Spinal cord (tissue), 9 donors: ENCODE measurements at regions not wholly inside any gene's neighbourhood (a gene's known extent, or its start where the extent isn't known, plus 50 kb on each side); places are given as distances from the start of the nearest gene placed in this dataset.

ENCODE experiments used
- DNase-seq, 6 donors: peaks; one replicate each; pipeline versions ENCODE4 v3.0.0 to v3.0.0-alpha.2; 2013 to 2015; ENCODE audit warnings: low spot score in 6 of 6, low read depth in 4 of 6
- H3K27ac ChIP-seq: one replicate; pipeline ENCODE4 v1.5.1; 2013; ENCODE audit warnings: low read depth, low read length, control low read depth
- H3K27me3 ChIP-seq: one replicate; pipeline ENCODE4 v1.6.1; 2013; ENCODE audit warnings: low read length; ENCODE audit not compliant: control insufficient read depth, insufficient read depth
- H3K36me3 ChIP-seq: one replicate; pipeline ENCODE4 v1.6.1; 2013; ENCODE audit warnings: low read length; ENCODE audit not compliant: control insufficient read depth, insufficient read depth
- H3K4me1 ChIP-seq: one replicate; pipeline ENCODE4 v1.6.1; 2013; ENCODE audit warnings: low read length; ENCODE audit not compliant: control insufficient read depth, insufficient read depth
- H3K4me3 ChIP-seq: one replicate; pipeline ENCODE4 v1.5.1; 2013; ENCODE audit warnings: low read depth, low read length, control low read depth
- H3K9me3 ChIP-seq: one replicate; pipeline ENCODE4 v1.6.1; 2013; ENCODE audit warnings: low read length; ENCODE audit not compliant: control insufficient read depth, insufficient read depth
- WGBS: methylation state at CpG from one replicate; pipeline ENCODE4 v1.1.5; 2013; ENCODE audit warnings: missing lambda C conversion rate; ENCODE audit not compliant: insufficient coverage; 5-methylcytosine and 5-hydroxymethylcytosine counted together
- donor health status: healthy.

DNA sequence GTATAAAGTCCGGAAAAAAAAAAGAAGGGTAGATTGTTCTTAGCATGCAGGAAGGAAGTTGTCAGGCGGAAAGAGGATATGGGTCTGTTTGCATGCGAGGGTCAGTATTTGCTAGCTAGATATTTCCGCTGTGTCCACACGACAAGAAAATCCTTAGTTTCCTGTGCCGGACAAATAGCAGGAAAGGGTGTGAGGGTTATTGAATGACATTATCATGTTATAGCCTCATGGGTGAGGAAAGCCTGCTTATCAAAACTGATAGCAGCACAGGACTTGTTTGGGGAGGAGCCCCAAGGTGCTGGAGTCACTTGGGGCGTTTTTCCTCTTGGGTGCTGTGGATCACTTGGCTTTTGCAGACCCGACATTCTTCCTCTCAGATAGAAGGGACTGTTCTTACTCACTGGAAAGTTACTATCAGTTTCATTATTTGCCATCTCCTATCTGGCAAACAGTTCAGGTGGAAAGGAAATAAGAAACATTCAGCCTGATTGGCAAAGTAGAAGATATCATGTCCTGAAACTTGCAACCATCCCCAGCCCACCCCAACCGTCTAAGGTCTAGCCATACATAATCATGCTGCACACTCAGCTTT, 127.2 kb upstream of the DPH6 start:
- no peaks in the 10 kb centered on the region for H3K9me3 ChIP-seq
- no peaks in the 10 kb centered on the region for H3K27me3 ChIP-seq
- 88% methylated on average over 6 of the region's 9 CpGs for WGBS
- H3K4me3 ChIP-seq, result no peak overlapping the region
- no peak for DNase-seq
- no peaks in the 10 kb centered on the region for H3K36me3 ChIP-seq
- H3K27ac ChIP-seq, result no peak overlapping the region
- H3K4me1 ChIP-seq, result no peaks in the 10 kb centered on the region

DNA sequence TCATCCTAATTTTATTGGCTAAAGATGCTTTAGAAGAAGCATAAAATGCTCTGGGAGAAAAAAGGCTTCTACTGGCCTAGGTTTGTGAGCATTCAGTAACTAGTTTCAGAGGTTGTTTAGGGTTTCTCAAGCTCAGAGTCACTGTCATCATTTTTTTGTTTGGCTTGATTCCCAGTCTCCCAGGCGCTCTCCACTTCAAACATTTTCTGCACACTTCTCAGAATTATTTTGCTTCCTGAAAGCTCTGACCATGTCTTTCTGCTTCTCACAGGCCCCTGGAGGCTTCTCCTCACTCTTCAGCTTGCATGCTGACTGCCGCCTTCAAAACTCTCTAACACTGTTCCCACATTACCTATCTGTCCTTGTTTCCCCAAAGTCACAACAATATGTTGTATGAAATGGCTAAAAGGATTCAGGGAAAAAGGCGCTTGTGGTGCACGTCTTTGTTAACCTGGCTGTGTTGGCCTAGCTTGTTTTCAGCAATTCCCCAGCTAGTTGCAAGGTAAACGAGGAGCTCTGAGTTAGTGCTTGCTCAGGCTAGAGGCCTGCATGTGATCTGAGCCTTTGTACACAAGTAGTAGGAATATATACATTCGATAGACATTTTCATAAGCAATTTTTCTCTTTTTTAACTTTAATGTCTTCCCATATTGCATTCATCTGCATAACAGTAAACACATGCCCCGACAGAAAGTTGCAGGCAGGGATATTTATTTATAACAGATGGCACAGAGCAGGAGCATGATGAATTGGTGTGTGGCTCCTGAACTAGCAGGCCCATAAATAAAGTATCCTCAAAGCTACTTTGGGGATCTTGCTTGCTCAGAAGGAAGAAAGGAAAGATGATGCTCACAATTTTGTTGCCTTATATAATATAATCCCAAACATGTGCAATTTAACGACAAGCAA, 129.2 kb upstream of the DPH6 start:
- H3K36me3 ChIP-seq, result no peaks in the 10 kb centered on the region
- no peaks in the 10 kb centered on the region for H3K27me3 ChIP-seq
- no peak overlapping the region for H3K4me3 ChIP-seq
- peak in 2 of 6 donors; percentile 46 to 68 for DNase-seq
- H3K27ac ChIP-seq, result peak overlapping the region; percentile 17
- H3K4me1 ChIP-seq, result no peaks in the 10 kb centered on the region
- WGBS, result 41% methylated on average over 1 of the region's 8 CpGs
- H3K9me3 ChIP-seq, result no peaks in the 10 kb centered on the region

DNA sequence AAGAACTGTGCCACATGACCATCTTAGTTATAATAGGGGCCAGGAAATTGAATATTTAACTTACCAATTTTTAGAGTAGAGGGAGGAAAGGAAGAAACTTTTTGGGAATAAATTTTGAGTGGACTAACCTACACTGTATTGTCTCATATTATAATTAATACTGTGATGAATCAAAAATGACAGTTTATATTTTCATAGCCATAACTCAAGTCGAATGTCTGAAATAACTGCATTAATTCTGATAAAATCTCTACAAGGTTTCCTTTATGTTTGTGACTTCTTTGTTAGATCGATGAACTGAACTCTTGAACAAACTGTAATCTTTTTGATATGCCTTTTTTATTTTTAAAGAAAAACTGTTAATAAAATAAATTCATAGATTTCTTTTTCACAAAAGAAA, 132.8 kb upstream of the DPH6 start:
- H3K27ac ChIP-seq, result no peak overlapping the region
- no peak for DNase-seq
- no peaks in the 10 kb centered on the region for H3K36me3 ChIP-seq
- H3K27me3 ChIP-seq, result no peaks in the 10 kb centered on the region
- H3K9me3 ChIP-seq, result no peaks in the 10 kb centered on the region
- H3K4me3 ChIP-seq, result no peak overlapping the region
- no CpG with 5 or more reads among the region's 2 CpGs for WGBS
- H3K4me1 ChIP-seq, result no peaks in the 10 kb centered on the region

DNA sequence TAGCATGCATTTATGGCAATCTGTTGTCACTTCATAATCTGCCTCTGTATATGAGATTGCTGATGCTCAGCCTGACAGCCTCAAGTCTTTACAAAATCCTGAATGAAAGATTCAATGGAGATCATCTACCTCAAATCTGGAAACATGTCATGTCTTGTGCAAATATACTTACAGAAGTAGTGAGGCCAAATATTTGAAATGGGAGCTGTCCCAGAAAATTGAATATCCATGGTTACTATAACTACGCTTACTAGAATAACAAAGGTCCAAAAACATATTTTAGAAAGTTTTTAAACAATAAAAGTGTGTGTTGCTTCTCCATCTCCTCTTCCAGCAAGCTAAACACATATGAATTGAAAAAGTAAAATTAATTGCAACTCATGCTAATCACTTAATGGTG, 133.2 kb upstream of the DPH6 start:
- no peak overlapping the region for H3K27ac ChIP-seq
- DNase-seq, result no peak
- no CpG with 5 or more reads among the region's 1 CpG for WGBS
- H3K27me3 ChIP-seq, result no peaks in the 10 kb centered on the region
- H3K9me3 ChIP-seq, result no peaks in the 10 kb centered on the region
- H3K4me3 ChIP-seq, result no peak overlapping the region
- H3K36me3 ChIP-seq, result no peaks in the 10 kb centered on the region
- no peaks in the 10 kb centered on the region for H3K4me1 ChIP-seq

DNA sequence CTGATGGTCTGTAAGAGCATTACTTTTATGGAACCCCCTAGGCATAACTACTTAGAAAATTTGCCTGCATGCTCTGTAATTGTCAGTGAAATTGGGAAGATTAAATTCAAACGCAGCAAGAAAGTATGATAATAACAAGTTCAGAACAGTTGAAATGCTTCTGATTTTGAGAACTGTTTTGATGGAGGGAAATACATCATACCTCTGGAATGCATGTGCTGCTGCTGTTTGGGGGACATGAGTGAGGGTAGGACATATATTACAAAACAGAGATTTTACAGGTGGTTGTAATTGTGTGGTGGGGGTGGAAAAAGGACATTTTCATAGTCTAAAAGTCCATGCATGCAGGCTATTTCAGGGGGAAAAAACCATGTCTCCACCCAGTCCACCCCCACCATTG, 135.0 kb upstream of the DPH6 start:
- H3K27me3 ChIP-seq, result no peaks in the 10 kb centered on the region
- no peaks in the 10 kb centered on the region for H3K9me3 ChIP-seq
- DNase-seq, result peak in 1 of 6 donors; percentile 54
- H3K4me1 ChIP-seq, result no peaks in the 10 kb centered on the region
- no peaks in the 10 kb centered on the region for H3K36me3 ChIP-seq
- no CpG with 5 or more reads among the region's 1 CpG for WGBS
- H3K4me3 ChIP-seq, result no peak overlapping the region
- no peak overlapping the region for H3K27ac ChIP-seq

DNA sequence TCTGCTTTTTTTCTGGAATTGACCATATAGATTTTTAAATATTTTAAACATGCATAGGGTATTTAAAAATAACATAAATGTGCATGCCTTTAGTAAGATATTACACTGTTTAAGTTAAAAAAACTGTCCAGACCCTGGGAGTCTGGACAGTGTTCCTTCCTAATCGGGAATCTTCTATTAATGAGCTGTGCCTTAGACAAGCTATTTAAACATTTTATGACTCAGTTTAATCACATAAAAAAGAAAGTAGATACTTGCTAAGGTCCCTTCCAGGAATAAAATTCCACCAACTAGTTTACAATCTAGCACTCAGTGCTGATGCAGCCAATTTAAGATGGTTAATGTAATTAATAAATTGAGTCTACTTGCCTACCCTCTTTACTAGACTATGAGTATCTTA, 140.4 kb upstream of the DPH6 start:
- no peaks in the 10 kb centered on the region for H3K36me3 ChIP-seq
- no peak overlapping the region for H3K4me3 ChIP-seq
- no peaks in the 10 kb centered on the region for H3K4me1 ChIP-seq
- no peak for DNase-seq
- no peak overlapping the region for H3K27ac ChIP-seq
- no peaks in the 10 kb centered on the region for H3K9me3 ChIP-seq
- no peaks in the 10 kb centered on the region for H3K27me3 ChIP-seq
- no CpG with 5 or more reads among the region's 1 CpG for WGBS

DNA sequence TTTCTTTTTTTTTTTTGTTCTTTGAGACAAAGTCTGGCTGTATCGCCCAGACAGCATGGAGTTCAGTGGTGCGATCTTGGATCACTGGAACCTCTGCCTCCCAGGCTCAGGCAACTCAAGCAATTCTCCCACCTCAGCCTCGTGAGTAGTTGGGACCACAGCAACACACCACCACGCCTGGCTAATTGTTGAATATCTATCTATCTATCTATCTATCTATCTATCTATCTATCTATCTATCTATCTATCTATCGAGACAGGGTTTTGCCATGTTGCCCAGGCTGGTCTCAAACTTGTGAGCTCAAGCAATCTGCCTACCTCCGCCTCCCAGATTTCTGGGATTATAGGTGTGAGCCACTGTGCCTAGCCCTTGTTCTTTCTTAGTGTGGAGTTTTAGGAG, 143.3 kb upstream of the DPH6 start:
- no peak overlapping the region for H3K27ac ChIP-seq
- no peaks in the 10 kb centered on the region for H3K27me3 ChIP-seq
- H3K9me3 ChIP-seq, result no peaks in the 10 kb centered on the region
- H3K4me1 ChIP-seq, result no peaks in the 10 kb centered on the region
- DNase-seq, result no peak
- 87% methylated on average over 2 of the region's 6 CpGs for WGBS
- H3K36me3 ChIP-seq, result no peaks in the 10 kb centered on the region
- H3K4me3 ChIP-seq, result no peak overlapping the region

DNA sequence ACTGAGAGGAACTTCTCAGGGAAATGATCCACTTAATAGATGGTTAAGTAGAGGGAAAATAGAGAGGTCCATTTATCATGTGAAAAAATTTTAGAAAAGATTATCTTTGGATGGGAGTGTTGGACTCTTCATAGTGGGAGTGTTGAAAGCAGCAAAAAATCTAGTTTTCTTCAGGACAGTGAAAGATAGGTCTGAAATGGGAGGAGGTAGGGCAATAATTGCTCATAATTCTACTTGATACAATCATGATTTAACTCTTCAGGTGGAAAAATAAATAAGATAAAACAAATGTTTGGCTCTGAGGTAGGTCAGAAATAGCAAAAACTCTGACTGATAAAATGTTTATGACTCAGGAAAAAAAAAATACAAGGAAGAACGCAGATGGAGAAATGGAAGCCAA, 144.1 kb upstream of the DPH6 start:
- no CpG with 5 or more reads among the region's 1 CpG for WGBS
- no peak for DNase-seq
- H3K27me3 ChIP-seq, result no peaks in the 10 kb centered on the region
- no peaks in the 10 kb centered on the region for H3K9me3 ChIP-seq
- H3K27ac ChIP-seq, result no peak overlapping the region
- no peak overlapping the region for H3K4me3 ChIP-seq
- no peaks in the 10 kb centered on the region for H3K4me1 ChIP-seq
- no peaks in the 10 kb centered on the region for H3K36me3 ChIP-seq

DNA sequence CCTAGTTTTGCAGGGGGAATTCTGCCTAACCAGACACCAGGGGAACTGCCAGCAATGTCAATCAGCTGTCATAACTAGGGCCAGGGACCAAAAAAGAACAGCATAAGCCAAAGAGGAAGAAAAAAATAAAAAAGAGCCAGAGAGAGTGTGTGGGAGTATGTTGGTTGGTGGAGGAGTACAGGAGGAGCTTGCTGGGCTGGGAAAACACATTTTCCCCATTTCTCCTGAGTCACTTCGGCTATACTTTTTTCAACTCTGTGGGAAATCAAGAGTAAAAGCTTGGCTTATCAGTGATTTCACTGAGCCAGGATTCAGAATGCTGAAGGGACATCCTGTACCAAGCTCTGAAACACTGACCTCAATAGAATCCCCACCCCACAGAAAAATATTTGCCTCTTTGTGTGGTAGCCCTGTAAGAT, 144.7 kb upstream of the DPH6 start:
- Histone ChIP-seq H3K36me3 (no peaks in the 10 kb centered on the region), H3K4me3 (no peak overlapping the region), H3K4me1 (no peaks in the 10 kb centered on the region), H3K27me3 (no peaks in the 10 kb centered on the region), H3K27ac (no peak overlapping the region), H3K9me3 (no peaks in the 10 kb centered on the region)
- peak in 1 of 6 donors; percentile 90 for DNase-seq
- no CpG with 5 or more reads among the region's 1 CpG for WGBS
